CD4-positive, CD25-positive, alpha-beta regulatory T cell (primary cell): ENCODE measurements at regions not wholly inside any gene's neighbourhood (a gene's known extent, or its start where the extent isn't known, plus 50 kb on each side); places are given as distances from the start of the nearest gene placed in this dataset.

ENCODE experiments used
- ATAC-seq, 2 donors: fragments of 150-1000 bp; cut with Tn5 transposase; one replicate each; pipeline ENCODE4 v1.10.0; 2021; ENCODE audit warnings: low read depth in 2 of 2, moderate number of reproducible peaks in 2 of 2, moderate library complexity in 1 of 2
- DNase-seq, 3 donors: peaks; one replicate each; pipeline versions ENCODE4 v3.0.0 to v3.0.0-alpha.2; 2012 to 2022; ENCODE audit warnings: mixed read lengths in 1 of 3
- H3K27ac ChIP-seq: one replicate; pipeline ENCODE4 v1.7.0; 2013; ENCODE audit warnings: mild to moderate bottlenecking, low read length; ENCODE audit not compliant: insufficient read depth, poor library complexity, severe bottlenecking
- H3K27me3 ChIP-seq: one replicate; pipeline ENCODE4 v1.7.0; 2013; ENCODE audit warnings: low read length; ENCODE audit not compliant: control insufficient read depth, insufficient read depth
- H3K36me3 ChIP-seq: one replicate; pipeline ENCODE4 v1.7.0; 2013; ENCODE audit warnings: mild to moderate bottlenecking, low read length, moderate library complexity; ENCODE audit not compliant: control insufficient read depth, insufficient read depth
- H3K4me1 ChIP-seq: 2 replicates; pipeline ENCODE4 v1.7.0; 2013; ENCODE audit warnings: mild to moderate bottlenecking, low read length; ENCODE audit not compliant: insufficient read depth, control insufficient read depth, poor library complexity, severe bottlenecking
- H3K4me3 ChIP-seq: one replicate; pipeline ENCODE4 v1.7.0; 2013; ENCODE audit warnings: low read depth, mild to moderate bottlenecking, low read length, moderate library complexity
- H3K9me3 ChIP-seq, 2 experiments: 1 replicate in 1 of 2; 2 replicates in 1 of 2; pipeline ENCODE4 v1.7.0; 2013; ENCODE audit warnings: low read length in 2 of 2, mild to moderate bottlenecking in 1 of 2, moderate library complexity in 1 of 2; ENCODE audit not compliant: control insufficient read depth in 2 of 2
- H3K27ac Mint-ChIP-seq, 3 donors: one replicate each; pipeline ENCODE4 v1.8.0; 2020 to 2022; ENCODE audit warnings: mild to moderate bottlenecking in 3 of 3, mixed read lengths in 3 of 3, moderate library complexity in 2 of 3
- H3K27me3 Mint-ChIP-seq: one replicate; pipeline ENCODE4 v1.8.0; 2022; ENCODE audit warnings: mild to moderate bottlenecking, mixed read lengths
- H3K36me3 Mint-ChIP-seq: one replicate; pipeline ENCODE4 v1.8.0; 2020; ENCODE audit warnings: mixed read lengths
- H3K4me1 Mint-ChIP-seq, 4 donors: one replicate each; pipeline ENCODE4 v1.8.0; 2020 to 2022; ENCODE audit warnings: mixed read lengths in 4 of 4, mild to moderate bottlenecking in 1 of 4
- H3K4me3 Mint-ChIP-seq, 4 donors: one replicate each; pipeline ENCODE4 v1.8.0; 2020 to 2022; ENCODE audit warnings: mild to moderate bottlenecking in 4 of 4, mixed read lengths in 4 of 4, moderate library complexity in 3 of 4
- H3K9me3 Mint-ChIP-seq, 7 donors: one replicate each; pipeline ENCODE4 v1.8.0; 2020 to 2022; ENCODE audit warnings: mixed read lengths in 7 of 7, mild to moderate bottlenecking in 3 of 7, moderate library complexity in 2 of 7

GRCh38 chr13:39815345-39816111, 160.1 kb downstream of the COG6 start:
- H3K4me3 Mint-ChIP-seq: no peak overlapping the region
- Histone ChIP-seq H3K4me1 (no peaks in the 10 kb centered on the region), H3K27ac (no peak overlapping the region), H3K36me3 (no peaks in the 10 kb centered on the region), H3K9me3 (no peaks in the 10 kb centered on the region), H3K27me3 (no peaks in the 10 kb centered on the region), H3K4me3 (no peak overlapping the region)
- H3K4me1 Mint-ChIP-seq: peaks cover 0 to 4% (median 0%) of the 10 kb centered on the region in 4 donors
- DNase-seq (no peak), ATAC-seq (no peak)
- peaks cover 4% of the 10 kb centered on the region for H3K27me3 Mint-ChIP-seq
- peaks cover 0 to 1% (median 0%) of the 10 kb centered on the region in 7 donors for H3K9me3 Mint-ChIP-seq
- no peaks in the 10 kb centered on the region for H3K36me3 Mint-ChIP-seq
- H3K27ac Mint-ChIP-seq: no peak overlapping the region

- Mint-ChIP-seq H3K27me3 (peaks cover 4% of the 10 kb centered on the region), H3K4me3 (no peak overlapping the region), H3K27ac (no peak overlapping the region)
Observed at GRCh38 chr13:39816936-39817335, 161.5 kb downstream of the COG6 start.

GRCh38 chr13:39818953-39819352, 163.5 kb downstream of the COG6 start:
- H3K4me1 Mint-ChIP-seq: peaks cover 6 to 25% (median 18%) of the 10 kb centered on the region in 4 donors
- no peaks in the 10 kb centered on the region for H3K36me3 Mint-ChIP-seq

More at GRCh38 chr13:39816936-39817335, 161.5 kb downstream of the COG6 start:
- Histone ChIP-seq H3K36me3 (no peaks in the 10 kb centered on the region), H3K27me3 (no peaks in the 10 kb centered on the region), H3K9me3 (no peaks in the 10 kb centered on the region), H3K4me3 (no peak overlapping the region), H3K4me1 (no peaks in the 10 kb centered on the region), H3K27ac (no peak overlapping the region)
- H3K4me1 Mint-ChIP-seq: peaks cover 2 to 9% (median 4%) of the 10 kb centered on the region in 4 donors
- no peak for ATAC-seq
- DNase-seq: no peak
- H3K9me3 Mint-ChIP-seq: peaks cover 0 to 2% (median 0%) of the 10 kb centered on the region in 7 donors
- no peaks in the 10 kb centered on the region for H3K36me3 Mint-ChIP-seq

GRCh38 chr13:39820606-39821005, 165.1 kb downstream of the COG6 start:
- Histone ChIP-seq H3K4me3 (no peak overlapping the region), H3K4me1 (no peaks in the 10 kb centered on the region), H3K36me3 (no peaks in the 10 kb centered on the region), H3K27me3 (no peaks in the 10 kb centered on the region), H3K9me3 (no peaks in the 10 kb centered on the region), H3K27ac (no peak overlapping the region)
- no peaks in the 10 kb centered on the region for H3K36me3 Mint-ChIP-seq
- no peak for ATAC-seq
- no peak overlapping the region for H3K27ac Mint-ChIP-seq
- DNase-seq: no peak
- H3K4me1 Mint-ChIP-seq: peaks cover 6 to 32% (median 19%) of the 10 kb centered on the region in 4 donors
- H3K27me3 Mint-ChIP-seq: peaks cover 1% of the 10 kb centered on the region
- no peak overlapping the region for H3K4me3 Mint-ChIP-seq
- H3K9me3 Mint-ChIP-seq: peaks cover 0 to 2% (median 0%) of the 10 kb centered on the region in 7 donors

More at GRCh38 chr13:39818953-39819352, 163.5 kb downstream of the COG6 start:
- Histone ChIP-seq H3K27ac (no peak overlapping the region), H3K9me3 (no peaks in the 10 kb centered on the region), H3K36me3 (no peaks in the 10 kb centered on the region), H3K27me3 (no peaks in the 10 kb centered on the region), H3K4me1 (no peaks in the 10 kb centered on the region), H3K4me3 (no peak overlapping the region)
- Mint-ChIP-seq H3K9me3 (peaks cover 0 to 2% (median 0%) of the 10 kb centered on the region in 7 donors), H3K27ac (no peak overlapping the region), H3K27me3 (peaks cover 4% of the 10 kb centered on the region), H3K4me3 (no peak overlapping the region)
- ATAC-seq: no peak
- no peak for DNase-seq

- ATAC-seq (no peak), DNase-seq (no peak)
- no peak overlapping the region for H3K27ac ChIP-seq
- no peaks in the 10 kb centered on the region for H3K36me3 ChIP-seq
- H3K27me3 Mint-ChIP-seq: peaks cover 4% of the 10 kb centered on the region
- peaks cover 0 to 3% (median 0%) of the 10 kb centered on the region in 7 donors for H3K9me3 Mint-ChIP-seq
- peak overlapping the region in 2 of 3 donors; percentile 27 to 34 for H3K27ac Mint-ChIP-seq
- H3K4me3 Mint-ChIP-seq: peak overlapping the region in 2 of 4 donors; percentile 18 to 72
- H3K4me1 ChIP-seq: no peaks in the 10 kb centered on the region
- H3K4me3 ChIP-seq: peak overlapping the region; percentile 11
- no peaks in the 10 kb centered on the region for H3K9me3 ChIP-seq
- peaks cover 1% of the 10 kb centered on the region for H3K27me3 ChIP-seq
- H3K36me3 Mint-ChIP-seq: no peaks in the 10 kb centered on the region
- peaks cover 6 to 41% (median 19%) of the 10 kb centered on the region in 4 donors for H3K4me1 Mint-ChIP-seq
Observed at GRCh38 chr13:39821977-39822376, 166.5 kb downstream of the COG6 start.

GRCh38 chr13:39822437-39822836, 167.0 kb downstream of the COG6 start:
- Mint-ChIP-seq H3K27me3 (peaks cover 8% of the 10 kb centered on the region), H3K36me3 (no peaks in the 10 kb centered on the region), H3K4me3 (peak overlapping the region in 1 of 4 donors; percentile 58), H3K27ac (peak overlapping the region in 1 of 3 donors; percentile 86), H3K4me1 (peaks cover 6 to 41% (median 19%) of the 10 kb centered on the region in 4 donors), H3K9me3 (peaks cover 0 to 3% (median 0%) of the 10 kb centered on the region in 7 donors)
- DNase-seq (no peak), ATAC-seq (no peak)
- Histone ChIP-seq H3K27me3 (peaks cover 1% of the 10 kb centered on the region), H3K27ac (no peak overlapping the region), H3K9me3 (no peaks in the 10 kb centered on the region), H3K4me1 (no peaks in the 10 kb centered on the region), H3K36me3 (no peaks in the 10 kb centered on the region), H3K4me3 (no peak overlapping the region)

- ATAC-seq (peak; percentile 80 to 86), DNase-seq (peak in 2 of 3 donors; percentile 24 to 62)
- Histone ChIP-seq H3K27me3 (peaks cover 1% of the 10 kb centered on the region), H3K4me1 (no peaks in the 10 kb centered on the region), H3K4me3 (peak overlapping the region; percentile 86), H3K9me3 (no peaks in the 10 kb centered on the region), H3K36me3 (no peaks in the 10 kb centered on the region), H3K27ac (no peak overlapping the region)
- Mint-ChIP-seq H3K4me3 (peak overlapping the region; percentile 58 to 97 (median 82)), H3K36me3 (no peaks in the 10 kb centered on the region), H3K27ac (peak overlapping the region; percentile 16 to 86 (median 85)), H3K9me3 (peaks cover 0 to 6% (median under 1%) of the 10 kb centered on the region in 7 donors), H3K27me3 (peaks cover 8% of the 10 kb centered on the region), H3K4me1 (peaks cover 6 to 41% (median 19%) of the 10 kb centered on the region in 4 donors)
Observed at GRCh38 chr13:39823063-39823713, 167.7 kb downstream of the COG6 start.
